H9 (cell line): ENCODE measurements at regions not wholly inside any gene's neighbourhood (a gene's known extent, or its start where the extent isn't known, plus 50 kb on each side); places are given as distances from the start of the nearest gene placed in this dataset.
A peak's percentile ranks its signal among the peaks of the same experiment; 100 is the strongest.

Experiments used
- DNase-seq: peaks from one replicate; pipeline ENCODE4 v3.0.0-alpha.2; 2017
- H2AFZ ChIP-seq: one replicate; pipeline ENCODE4 v1.6.1; 2013; ENCODE audit warnings: mild to moderate bottlenecking, low read length, control low read depth, moderate library complexity
- H2AK5ac ChIP-seq: 2 replicates; pipeline ENCODE4 v1.6.1; 2013; ENCODE audit warnings: low read length, control low read depth, mixed read lengths; ENCODE audit not compliant: insufficient read length
- H2BK120ac ChIP-seq: one replicate; pipeline ENCODE4 v1.6.1; 2013; ENCODE audit warnings: low read depth, mild to moderate bottlenecking, low read length, control low read depth, inconsistent platforms; ENCODE audit not compliant: poor library complexity, severe bottlenecking
- H2BK12ac ChIP-seq: 2 replicates; pipeline ENCODE4 v1.6.1; 2013; ENCODE audit warnings: low read length, control low read depth, mixed read lengths, low read depth; ENCODE audit not compliant: insufficient read length
- H2BK15ac ChIP-seq: 2 replicates; pipeline ENCODE4 v1.6.1; 2013; ENCODE audit warnings: low read depth, low read length, control low read depth
- H2BK20ac ChIP-seq: one replicate; pipeline ENCODE4 v1.6.1; 2013; ENCODE audit warnings: low read depth, mild to moderate bottlenecking, low read length, control low read depth, inconsistent platforms; ENCODE audit not compliant: poor library complexity, severe bottlenecking
- H2BK5ac ChIP-seq: 2 replicates; pipeline ENCODE4 v1.6.1; 2013; ENCODE audit warnings: low read length, control low read depth, mixed read lengths; ENCODE audit not compliant: insufficient read length
- H3K14ac ChIP-seq: 2 replicates; pipeline ENCODE4 v1.6.1; 2013; ENCODE audit warnings: low read length, control low read depth; ENCODE audit not compliant: insufficient read depth
- H3K18ac ChIP-seq: 2 replicates; pipeline ENCODE4 v1.6.1; 2013; ENCODE audit warnings: low read depth, mild to moderate bottlenecking, mixed read lengths, low read length, control low read depth; ENCODE audit not compliant: insufficient read length
- H3K23ac ChIP-seq: 2 replicates; pipeline ENCODE4 v1.6.1; 2013; ENCODE audit warnings: low read length, control low read depth, mixed read lengths, low read depth; ENCODE audit not compliant: insufficient read length
- H3K23me2 ChIP-seq: 2 replicates; pipeline ENCODE4 v1.6.1; 2013; ENCODE audit warnings: low read depth, mild to moderate bottlenecking, mixed read lengths, low read length, control low read depth; ENCODE audit not compliant: insufficient read length, poor library complexity, severe bottlenecking
- H3K27ac ChIP-seq: 2 replicates; pipeline ENCODE4 v1.5.1; 2013; ENCODE audit warnings: low read length, control low read depth, mixed read lengths, low read depth; ENCODE audit not compliant: insufficient read length
- H3K27me3 ChIP-seq: 2 replicates; pipeline ENCODE4 v1.6.1; 2013; ENCODE audit warnings: low read length, control low read depth, inconsistent platforms; ENCODE audit not compliant: insufficient read depth
- H3K4ac ChIP-seq: 2 replicates; pipeline ENCODE4 v1.6.1; 2013; ENCODE audit warnings: low read depth, mild to moderate bottlenecking, control low read depth, inconsistent platforms, low read length, moderate library complexity
- H3K4me1 ChIP-seq: 2 replicates; pipeline ENCODE4 v1.6.1; 2013; ENCODE audit warnings: low read length, control low read depth, inconsistent platforms; ENCODE audit not compliant: insufficient read depth
- H3K4me2 ChIP-seq: 2 replicates; pipeline ENCODE4 v1.6.1; 2013; ENCODE audit warnings: low read length, control low read depth, mixed read lengths; ENCODE audit not compliant: insufficient read length, insufficient read depth
- H3K56ac ChIP-seq: 2 replicates; pipeline ENCODE4 v1.6.1; 2013; ENCODE audit warnings: low read depth, mild to moderate bottlenecking, mixed read lengths, low read length, control low read depth; ENCODE audit not compliant: insufficient read length
- H3K79me1 ChIP-seq: 2 replicates; pipeline ENCODE4 v1.6.1; 2013; ENCODE audit warnings: low read depth, mild to moderate bottlenecking, moderate library complexity, low read length, control low read depth, inconsistent platforms; ENCODE audit not compliant: insufficient read depth, poor library complexity, severe bottlenecking
- H3K79me2 ChIP-seq: 2 replicates; pipeline ENCODE4 v1.6.1; 2013; ENCODE audit warnings: low read length, control low read depth, inconsistent platforms; ENCODE audit not compliant: insufficient read depth
- H3K9ac ChIP-seq: 2 replicates; pipeline ENCODE4 v1.6.1; 2013; ENCODE audit warnings: low read length, control low read depth, mixed read lengths; ENCODE audit not compliant: insufficient read length; ENCODE audit errors: extremely low read depth
- H3K9me3 ChIP-seq: one replicate; pipeline ENCODE4 v1.6.1; 2013; ENCODE audit warnings: low read depth, low read length, inconsistent platforms; ENCODE audit not compliant: control insufficient read depth
- H3T11ph ChIP-seq: one replicate; pipeline ENCODE4 v1.6.1; 2013; ENCODE audit warnings: mild to moderate bottlenecking, low read length, control low read depth, inconsistent platforms
- H4K20me1 ChIP-seq: one replicate; pipeline ENCODE4 v1.6.1; 2013; ENCODE audit not compliant: control insufficient read depth, insufficient read length, insufficient read depth
- H4K5ac ChIP-seq: 2 replicates; pipeline ENCODE4 v1.6.1; 2013; ENCODE audit warnings: low read depth, mild to moderate bottlenecking, mixed read lengths, low read length, control low read depth; ENCODE audit not compliant: insufficient read length
- H4K8ac ChIP-seq: replicated peaks from 2 replicates; pipeline ENCODE4 v1.6.1; 2013; ENCODE audit warnings: low read length, control low read depth, mixed read lengths, low read depth; ENCODE audit not compliant: insufficient read length
- H4K91ac ChIP-seq: 2 replicates; pipeline ENCODE4 v1.6.1; 2013; ENCODE audit warnings: low read depth, mild to moderate bottlenecking, moderate library complexity, mixed read lengths, low read length, control low read depth; ENCODE audit not compliant: insufficient read length
- H3K27ac Mint-ChIP-seq, 3 experiments: 2 replicates in 2 of 3; 3 replicates in 1 of 3; pipeline ENCODE4 v1.8.0; 2020 to 2021; ENCODE audit warnings: mixed read lengths in 3 of 3, mild to moderate bottlenecking in 1 of 3, moderate library complexity in 1 of 3
- H3K27me3 Mint-ChIP-seq: 2 replicates; pipeline ENCODE4 v1.8.0; 2021; ENCODE audit warnings: low read depth, mild to moderate bottlenecking, moderate library complexity, mixed read lengths
- H3K36me3 Mint-ChIP-seq, 3 experiments: 2 replicates in 2 of 3; 3 replicates in 1 of 3; pipeline ENCODE4 v1.8.0; 2020 to 2021; ENCODE audit warnings: low read depth in 3 of 3, mixed read lengths in 3 of 3; ENCODE audit not compliant: insufficient read depth in 1 of 3
- H3K4me1 Mint-ChIP-seq, 2 experiments: 2 replicates each; pipeline ENCODE4 v1.8.0; 2020; ENCODE audit warnings: mixed read lengths in 2 of 2
- H3K4me3 Mint-ChIP-seq, 2 experiments: 2 replicates in 1 of 2; 3 replicates in 1 of 2; pipeline ENCODE4 v1.8.0; 2020 to 2021; ENCODE audit warnings: mild to moderate bottlenecking in 2 of 2, mixed read lengths in 2 of 2, moderate library complexity in 1 of 2
- H3K9me3 Mint-ChIP-seq, 2 experiments: 2 replicates in 1 of 2; 3 replicates in 1 of 2; pipeline ENCODE4 v1.8.0; 2020; ENCODE audit warnings: mild to moderate bottlenecking in 2 of 2, mixed read lengths in 2 of 2, moderate library complexity in 1 of 2
- WGBS: extraction: QIAGEN DNeasy Blood & Tissue Kit; methylation state at CpG from one replicate; pipeline ENCODE4 v1.1.7; 2013; ENCODE audit warnings: missing lambda C conversion rate, low lambda C conversion rate, mixed read lengths; ENCODE audit not compliant: insufficient read length; ENCODE audit errors: extremely low coverage; 5-methylcytosine and 5-hydroxymethylcytosine counted together
- TF ChIP-seq, protein P1 (sequence below): fragments of 200-600 bp; sonication (generic); conservative IDR thresholded peaks from 3 replicates; pipeline ENCODE4 v1.8.0; 2021; ENCODE audit warnings: antibody characterized with exemption, mild to moderate bottlenecking

DNA sequence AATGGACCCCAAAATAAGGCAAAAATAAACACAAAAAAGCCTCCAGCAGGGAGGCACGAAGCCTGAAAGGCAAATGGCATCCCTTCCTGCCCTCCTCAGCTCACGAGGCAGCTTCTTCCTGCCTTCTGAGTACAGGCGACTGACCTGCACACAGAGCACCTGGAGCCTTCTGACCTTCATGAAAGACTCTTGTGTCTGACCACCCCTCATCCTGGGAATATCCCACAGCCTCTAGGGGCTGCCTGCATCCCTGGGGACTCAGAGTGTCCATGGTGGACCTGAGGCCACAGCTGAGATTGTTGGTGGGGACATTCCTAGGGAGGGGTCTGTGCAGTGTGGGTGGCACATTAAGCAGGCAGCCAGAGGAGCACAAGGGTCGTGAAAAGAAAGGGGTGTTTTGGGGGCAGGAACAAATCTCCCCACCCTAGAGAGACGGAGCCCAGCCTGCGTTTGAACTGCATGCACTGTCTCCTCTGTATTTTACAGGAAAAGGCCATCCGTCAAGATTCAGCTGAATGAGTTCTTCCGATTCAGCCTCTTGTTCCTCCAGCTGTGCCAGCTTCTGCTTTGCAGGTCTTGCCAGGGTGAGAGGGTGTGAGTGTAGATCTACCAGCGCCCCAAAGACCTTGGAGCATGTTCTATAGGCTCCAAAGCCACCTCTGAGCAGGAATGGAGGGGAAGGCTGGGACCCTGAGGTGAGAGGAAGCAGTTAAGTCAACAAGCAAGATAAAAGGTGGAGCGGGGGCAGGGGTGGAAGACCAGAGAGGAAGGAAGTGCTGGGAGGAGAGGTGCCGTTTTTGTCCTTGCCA is 80.4 kb upstream of the MEF2A start:
- Histone ChIP-seq H3K18ac (no peak overlapping the region), H4K8ac (no peak overlapping the region), H3K9ac (no peak overlapping the region), H2BK20ac (no peak overlapping the region), H3K27me3 (no peaks in the 10 kb centered on the region), H2AK5ac (no peak overlapping the region), H4K91ac (no peak overlapping the region), H2BK5ac (no peak overlapping the region), H3K79me1 (no peaks in the 10 kb centered on the region), H2BK120ac (no peak overlapping the region), H3K27ac (no peak overlapping the region), H3K79me2 (no peaks in the 10 kb centered on the region), H3K4me2 (peak overlapping the region; percentile 55), H2BK12ac (no peak overlapping the region), H3K23ac (no peak overlapping the region), H3T11ph (no peak overlapping the region), H3K14ac (no peak overlapping the region), H3K23me2 (no peaks in the 10 kb centered on the region), H4K20me1 (no peaks in the 10 kb centered on the region), H2BK15ac (no peak overlapping the region), H3K9me3 (no peaks in the 10 kb centered on the region), H3K4ac (no peak overlapping the region), H2AFZ (no peak overlapping the region), H4K5ac (no peak overlapping the region), H3K56ac (no peak overlapping the region), H3K4me1 (no peaks in the 10 kb centered on the region; the same call in 1 of the 2 replicates)
- no peaks in the 10 kb centered on the region; a peak in 2 of 5 replicates for H3K9me3 Mint-ChIP-seq
- H3K4me1 Mint-ChIP-seq, result peaks cover 21 to 26% of the 10 kb centered on the region in 2 experiments
- TF ChIP-seq, protein P1, sequence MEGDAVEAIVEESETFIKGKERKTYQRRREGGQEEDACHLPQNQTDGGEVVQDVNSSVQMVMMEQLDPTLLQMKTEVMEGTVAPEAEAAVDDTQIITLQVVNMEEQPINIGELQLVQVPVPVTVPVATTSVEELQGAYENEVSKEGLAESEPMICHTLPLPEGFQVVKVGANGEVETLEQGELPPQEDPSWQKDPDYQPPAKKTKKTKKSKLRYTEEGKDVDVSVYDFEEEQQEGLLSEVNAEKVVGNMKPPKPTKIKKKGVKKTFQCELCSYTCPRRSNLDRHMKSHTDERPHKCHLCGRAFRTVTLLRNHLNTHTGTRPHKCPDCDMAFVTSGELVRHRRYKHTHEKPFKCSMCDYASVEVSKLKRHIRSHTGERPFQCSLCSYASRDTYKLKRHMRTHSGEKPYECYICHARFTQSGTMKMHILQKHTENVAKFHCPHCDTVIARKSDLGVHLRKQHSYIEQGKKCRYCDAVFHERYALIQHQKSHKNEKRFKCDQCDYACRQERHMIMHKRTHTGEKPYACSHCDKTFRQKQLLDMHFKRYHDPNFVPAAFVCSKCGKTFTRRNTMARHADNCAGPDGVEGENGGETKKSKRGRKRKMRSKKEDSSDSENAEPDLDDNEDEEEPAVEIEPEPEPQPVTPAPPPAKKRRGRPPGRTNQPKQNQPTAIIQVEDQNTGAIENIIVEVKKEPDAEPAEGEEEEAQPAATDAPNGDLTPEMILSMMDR, result no peak
- WGBS, result no CpG with 5 or more reads among the region's 11 CpGs
- peak overlapping the region; percentile 70 to 71 for H3K4me3 Mint-ChIP-seq
- no peak for DNase-seq
- peaks cover 25% of the 10 kb centered on the region for H3K27me3 Mint-ChIP-seq
- H3K36me3 Mint-ChIP-seq, result no peaks in the 10 kb centered on the region; a peak in 2 of 7 replicates
- no peak overlapping the region for H3K27ac Mint-ChIP-seq
